HG02571 (cell line): ENCODE measurements at regions not wholly inside any gene's neighbourhood (a gene's known extent, or its start where the extent isn't known, plus 50 kb on each side); places are given as distances from the start of the nearest gene placed in this dataset.

ENCODE experiments used
- ATAC-seq: cut with Tn5 transposase; IDR thresholded peaks from one replicate; pipeline ENCODE4 v1.9.1; 2021; ENCODE audit warnings: mild to moderate bottlenecking, moderate library complexity; ENCODE audit not compliant: unreplicated experiment

GRCh38 chr15:39455471-39455991, 125.3 kb upstream of the THBS1 start:
- ATAC-seq = no peak

DNA sequence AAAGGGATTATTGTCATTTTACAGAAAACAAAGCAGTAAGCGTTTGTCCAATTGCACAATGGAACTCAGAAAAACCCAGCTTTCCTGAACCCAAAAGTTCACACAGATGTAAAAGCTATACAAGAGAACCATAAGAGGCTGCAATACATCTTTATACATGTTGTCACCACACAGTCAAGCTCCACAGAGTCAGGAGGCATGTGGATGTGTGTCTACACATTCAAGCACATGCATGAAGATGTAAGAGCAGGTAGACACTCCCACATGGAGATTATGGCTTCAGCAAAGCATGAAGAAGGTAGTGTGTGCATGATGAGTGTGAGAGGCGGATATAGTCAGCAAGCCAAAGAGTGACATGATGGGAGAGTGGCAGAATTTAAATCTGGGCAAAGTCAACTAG, 124.7 kb upstream of the THBS1 start:
- no peak for ATAC-seq

DNA sequence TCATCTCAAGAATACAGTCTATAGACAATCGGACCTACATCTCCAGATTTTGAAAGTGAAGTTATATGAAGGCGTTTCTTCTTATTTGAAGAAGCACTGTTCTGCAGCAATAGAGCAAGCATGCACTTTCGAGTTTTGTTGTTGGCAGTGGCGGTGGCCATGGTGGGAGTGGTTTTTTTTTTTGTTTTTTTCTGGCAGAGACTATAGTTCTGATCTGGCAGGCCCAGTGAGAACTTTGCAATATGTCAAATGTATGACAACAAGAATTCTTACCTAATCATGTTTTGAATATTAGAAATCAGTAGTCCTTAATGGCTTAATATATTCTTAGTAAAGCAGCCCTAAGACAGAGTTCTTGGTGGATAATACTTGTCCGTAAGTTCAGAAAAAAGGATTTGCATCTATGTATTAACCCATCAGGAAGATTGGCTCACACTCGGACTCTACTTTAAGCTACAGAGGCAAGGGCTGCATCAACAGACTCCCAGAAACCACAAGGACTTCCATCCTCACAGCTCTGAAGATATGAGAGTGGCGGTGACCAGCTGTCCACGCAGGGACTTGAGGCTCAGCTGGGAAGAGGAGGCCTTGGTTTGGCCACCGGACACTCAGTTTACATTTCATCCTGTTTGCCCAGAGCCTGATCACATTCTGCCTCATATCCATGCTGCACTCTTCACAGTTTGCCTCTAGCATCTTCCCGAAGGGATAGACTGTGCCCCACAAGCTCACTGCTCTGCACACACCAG, 124.1 kb upstream of the THBS1 start:
- no peak for ATAC-seq

GRCh38 chr15:39458131-39458530, 122.7 kb upstream of the THBS1 start:
- ATAC-seq = no peak

GRCh38 chr15:39459548-39459947, 121.3 kb upstream of the THBS1 start:
- no peak for ATAC-seq

DNA sequence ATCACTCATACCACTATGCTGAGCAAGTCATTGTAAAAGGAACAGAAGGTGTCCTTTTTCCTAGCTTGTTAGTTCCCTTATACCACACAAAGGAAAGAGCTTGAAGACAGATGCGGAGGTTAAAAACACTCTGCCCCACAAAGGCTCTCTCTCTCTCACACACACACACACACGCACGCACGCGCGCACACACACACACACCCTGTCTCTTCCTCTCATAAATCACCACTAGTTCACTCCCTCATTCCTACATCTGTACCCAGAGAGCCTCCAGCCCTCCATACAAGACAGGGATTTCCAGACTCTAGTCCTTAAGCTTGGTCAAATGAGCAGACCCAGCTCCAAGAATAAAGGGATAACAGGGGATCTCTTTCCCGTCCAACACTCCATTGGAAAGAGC, 120.1 kb upstream of the THBS1 start:
- ATAC-seq = no peak

- ATAC-seq = no peak
Observed at GRCh38 chr15:39461536-39462130, 119.2 kb upstream of the THBS1 start.

GRCh38 chr15:39462691-39463090, 118.2 kb upstream of the THBS1 start:
- no peak for ATAC-seq

- no peak for ATAC-seq
Observed at GRCh38 chr15:39465843-39466749, 114.8 kb upstream of the THBS1 start.

DNA sequence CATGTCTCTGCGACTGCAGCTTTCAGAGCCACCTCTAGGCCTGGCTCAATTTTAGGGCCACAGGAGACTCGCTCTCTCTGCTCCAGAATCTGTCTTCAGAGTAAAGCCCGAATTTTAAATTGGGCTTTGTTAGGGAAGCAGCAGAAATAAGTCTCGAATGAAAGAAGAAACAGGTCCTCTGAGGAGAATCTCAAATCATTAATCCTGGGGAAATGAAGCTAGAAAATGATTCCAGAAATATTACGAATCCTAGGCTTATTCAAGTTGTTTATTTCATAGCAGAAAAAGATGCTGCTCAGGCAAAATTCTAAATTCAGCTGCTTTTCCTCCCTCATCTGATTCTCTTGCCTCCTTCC, 114.2 kb upstream of the THBS1 start:
- no peak for ATAC-seq

DNA sequence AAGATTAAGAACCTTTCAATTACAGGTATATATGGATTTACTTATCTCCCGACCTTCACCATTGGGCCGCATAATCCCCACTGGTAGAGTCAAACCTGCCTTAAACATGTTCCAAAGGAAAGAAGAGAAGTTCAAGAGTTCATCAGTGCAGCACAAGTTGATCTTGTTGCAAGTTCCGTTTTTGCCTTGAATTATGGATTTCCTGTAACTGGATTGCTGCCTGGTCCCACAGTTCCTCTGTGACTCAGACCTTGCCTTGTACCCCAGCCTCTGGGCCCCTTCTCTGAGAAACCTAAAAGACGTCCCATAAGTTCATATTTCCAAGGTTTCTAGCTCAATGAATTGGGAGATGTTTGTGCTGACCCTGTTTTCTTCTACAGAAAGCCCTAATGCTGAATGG, 112.5 kb upstream of the THBS1 start:
- ATAC-seq = no peak

GRCh38 chr15:39468828-39469227, 112.1 kb upstream of the THBS1 start:
- ATAC-seq = no peak

DNA sequence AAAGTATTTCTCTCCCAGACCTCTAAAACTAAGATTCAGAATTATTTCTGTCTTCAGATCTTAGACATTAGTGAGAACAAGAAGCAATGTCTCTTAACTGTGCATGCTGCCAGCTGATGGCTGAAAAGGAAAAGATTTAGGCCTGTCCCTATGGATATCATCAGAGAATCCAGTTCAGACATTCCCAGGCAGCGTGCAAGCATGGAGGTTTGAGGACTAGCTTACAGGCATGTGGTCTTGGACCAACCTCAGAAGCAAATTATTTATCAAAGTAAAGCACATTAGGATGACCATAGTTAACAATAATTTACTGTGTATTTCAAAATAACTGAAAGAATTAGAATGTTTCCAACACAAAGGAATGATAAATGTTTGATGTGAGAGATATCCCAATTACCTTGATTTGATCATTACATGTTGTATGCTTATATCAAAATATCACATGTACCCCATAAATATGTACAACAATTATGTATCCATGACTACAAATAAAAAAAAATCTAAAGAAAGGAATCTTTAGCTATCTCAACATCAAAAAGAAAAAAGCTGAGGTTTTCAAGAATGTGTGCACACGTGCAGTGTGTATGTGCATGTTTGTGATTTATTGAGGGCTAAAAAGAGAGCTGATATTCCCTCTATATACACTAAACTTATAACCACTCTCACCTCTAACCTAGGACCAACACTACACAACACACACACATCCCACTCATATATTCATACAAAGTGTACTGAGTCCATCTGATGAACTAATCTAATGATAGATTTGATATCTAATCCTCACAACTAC, 108.9 kb upstream of the THBS1 start:
- no peak for ATAC-seq

GRCh38 chr15:39472621-39473297, 108.1 kb upstream of the THBS1 start:
- ATAC-seq = no peak

DNA sequence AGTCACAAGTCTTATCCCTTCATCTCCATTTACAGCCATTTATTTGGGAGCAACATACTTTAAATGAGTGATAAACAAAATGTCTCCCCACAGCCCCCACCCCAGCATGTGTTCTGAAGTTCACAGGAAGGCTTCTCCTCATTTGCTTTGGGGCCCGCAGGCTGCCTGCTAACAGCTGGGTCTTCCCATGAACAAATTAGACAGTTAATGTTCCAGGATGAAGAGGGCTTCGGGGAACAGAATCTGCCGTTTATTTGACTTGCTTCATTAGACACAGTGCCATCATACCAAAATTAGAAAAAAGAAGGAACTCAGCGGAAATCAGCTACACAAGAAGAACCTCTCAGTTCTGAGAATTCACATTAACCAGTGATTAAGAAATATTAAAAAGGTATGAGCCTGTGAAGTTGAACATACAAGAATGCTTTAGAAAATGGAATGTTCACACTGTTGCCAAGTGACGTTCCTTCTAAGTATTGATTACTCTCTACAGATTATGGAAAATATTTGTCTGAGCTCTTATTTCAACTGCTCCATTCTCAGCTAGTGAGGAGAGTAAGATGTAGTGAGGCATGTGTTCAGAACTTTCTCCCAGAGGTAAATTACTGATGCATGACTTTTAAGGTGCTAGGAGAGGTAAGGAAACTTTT, 107.5 kb upstream of the THBS1 start:
- ATAC-seq = no peak

GRCh38 chr15:39474657-39475056, 106.2 kb upstream of the THBS1 start:
- no peak for ATAC-seq

GRCh38 chr15:39478996-39479395, 101.9 kb upstream of the THBS1 start:
- no peak for ATAC-seq

DNA sequence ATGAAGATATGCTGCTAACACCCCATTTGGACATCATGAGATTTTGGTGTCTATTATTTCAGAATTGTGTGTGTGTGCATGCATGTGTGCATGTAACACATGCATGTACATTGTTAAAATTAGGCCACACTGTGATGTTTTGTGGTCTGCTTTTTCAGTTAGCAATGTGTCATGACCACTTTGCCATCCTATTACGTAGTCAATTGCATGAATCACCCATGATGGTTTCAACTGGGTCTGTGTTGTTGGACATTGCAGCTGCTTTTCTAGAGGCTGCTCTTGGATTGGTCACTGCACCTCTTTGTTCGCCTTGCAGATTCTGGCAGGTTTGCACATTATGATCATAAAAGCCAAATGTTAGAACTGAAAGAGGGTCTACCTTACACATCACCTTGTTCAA, 101.0 kb upstream of the THBS1 start:
- no peak for ATAC-seq

DNA sequence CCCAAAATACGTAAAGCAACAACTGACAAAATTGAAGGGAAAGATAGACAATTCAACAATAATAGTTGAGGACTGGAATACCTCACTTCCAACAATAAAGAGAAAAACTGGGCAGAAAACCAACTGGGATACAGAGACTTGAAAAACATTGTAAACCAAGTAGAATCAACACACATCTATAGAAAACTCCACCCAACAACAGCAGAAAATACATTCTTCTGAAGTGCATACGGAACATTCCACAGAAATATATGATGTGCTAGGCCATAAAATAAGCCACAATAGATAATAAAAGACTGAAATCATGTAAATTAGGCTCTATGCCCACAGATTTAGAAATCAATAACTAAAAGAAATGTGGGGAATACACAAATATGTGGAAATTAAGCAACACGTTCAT, 98.4 kb upstream of the THBS1 start:
- no peak for ATAC-seq
